Bronchial epithelial cell (primary cell): ENCODE measurements at regions not wholly inside any gene's neighbourhood (a gene's known extent, or its start where the extent isn't known, plus 50 kb on each side); places are given as distances from the start of the nearest gene placed in this dataset.

Experiments used
- DNase-seq: peaks from one replicate; pipeline ENCODE4 v3.0.0-alpha.2; 2010; ENCODE audit warnings: low read depth
- FAIRE-seq: peaks from 2 replicates; lab custom pipeline; 2011; peaks lifted over from hg19 to GRCh38; lab: Jason Lieb, UNC
- H3K27me3 ChIP-seq: 2 replicates; pipeline ENCODE4 v1.5.1; 2011; ENCODE audit warnings: low read length; ENCODE audit not compliant: control insufficient read depth, insufficient read depth
- H3K36me3 ChIP-seq: 2 replicates; pipeline ENCODE4 v1.5.1; 2011; ENCODE audit warnings: low read length; ENCODE audit not compliant: control insufficient read depth, insufficient read depth
- H3K4me3 ChIP-seq: 2 replicates; pipeline ENCODE4 v1.5.1; 2011; ENCODE audit warnings: mild to moderate bottlenecking, low read depth, low read length, control low read depth
- TF ChIP-seq, protein P1 (sequence below): IDR thresholded peaks from 2 replicates; pipeline ENCODE4 v1.5.1; 2011; ENCODE audit warnings: mild to moderate bottlenecking, moderate library complexity, low read length, control low read depth, inconsistent platforms; ENCODE audit not compliant: insufficient read depth, severe bottlenecking

- no peak overlapping the region for H3K4me3 ChIP-seq
- FAIRE-seq (no peak), DNase-seq (no peak)
- no peaks in the 10 kb centered on the region for H3K36me3 ChIP-seq
- TF ChIP-seq, protein P1, sequence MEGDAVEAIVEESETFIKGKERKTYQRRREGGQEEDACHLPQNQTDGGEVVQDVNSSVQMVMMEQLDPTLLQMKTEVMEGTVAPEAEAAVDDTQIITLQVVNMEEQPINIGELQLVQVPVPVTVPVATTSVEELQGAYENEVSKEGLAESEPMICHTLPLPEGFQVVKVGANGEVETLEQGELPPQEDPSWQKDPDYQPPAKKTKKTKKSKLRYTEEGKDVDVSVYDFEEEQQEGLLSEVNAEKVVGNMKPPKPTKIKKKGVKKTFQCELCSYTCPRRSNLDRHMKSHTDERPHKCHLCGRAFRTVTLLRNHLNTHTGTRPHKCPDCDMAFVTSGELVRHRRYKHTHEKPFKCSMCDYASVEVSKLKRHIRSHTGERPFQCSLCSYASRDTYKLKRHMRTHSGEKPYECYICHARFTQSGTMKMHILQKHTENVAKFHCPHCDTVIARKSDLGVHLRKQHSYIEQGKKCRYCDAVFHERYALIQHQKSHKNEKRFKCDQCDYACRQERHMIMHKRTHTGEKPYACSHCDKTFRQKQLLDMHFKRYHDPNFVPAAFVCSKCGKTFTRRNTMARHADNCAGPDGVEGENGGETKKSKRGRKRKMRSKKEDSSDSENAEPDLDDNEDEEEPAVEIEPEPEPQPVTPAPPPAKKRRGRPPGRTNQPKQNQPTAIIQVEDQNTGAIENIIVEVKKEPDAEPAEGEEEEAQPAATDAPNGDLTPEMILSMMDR, result no peak
- no peaks in the 10 kb centered on the region for H3K27me3 ChIP-seq
Observed at GRCh38 chr2:103962670-103963069, 891.2 kb upstream of the POU3F3 start.

DNA sequence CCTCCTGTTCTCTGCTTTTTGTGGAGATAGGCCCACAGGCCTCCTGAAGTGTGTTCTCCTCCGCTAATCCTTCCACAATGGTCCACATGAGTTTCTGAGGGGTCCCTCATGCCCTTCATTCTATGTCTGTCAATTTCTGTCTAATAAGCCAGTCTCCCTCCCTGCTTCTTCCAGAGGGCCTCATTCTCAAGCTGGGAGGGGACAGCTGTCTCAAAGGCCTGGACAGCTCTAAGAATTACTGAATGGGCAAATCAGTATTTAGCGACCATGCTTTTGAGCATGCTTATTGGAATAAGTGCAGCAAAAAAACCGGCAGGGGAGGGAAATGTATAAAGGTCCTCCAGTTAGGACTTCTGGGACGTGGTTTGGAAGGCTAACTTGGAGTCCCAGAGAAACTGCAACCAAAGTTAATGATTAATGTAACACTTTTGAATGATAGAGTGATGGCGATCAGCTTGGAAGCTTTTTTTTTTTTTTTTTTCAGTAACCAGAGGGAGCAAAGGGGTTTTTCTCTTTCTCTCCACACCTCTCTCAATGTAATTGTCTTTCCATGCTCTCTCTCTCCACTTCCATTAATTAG is 890.7 kb upstream of the POU3F3 start:
- TF ChIP-seq, protein P1, result no peak
- DNase-seq (no peak), FAIRE-seq (no peak)
- H3K27me3 ChIP-seq, result no peaks in the 10 kb centered on the region
- H3K4me3 ChIP-seq, result no peak overlapping the region
- no peaks in the 10 kb centered on the region for H3K36me3 ChIP-seq

GRCh38 chr2:103977241-103977640 is 876.7 kb upstream of the POU3F3 start:
- Histone ChIP-seq H3K4me3 (no peak overlapping the region), H3K27me3 (no peaks in the 10 kb centered on the region), H3K36me3 (no peaks in the 10 kb centered on the region)
- no peak for DNase-seq
- no peak for FAIRE-seq
- TF ChIP-seq, protein P1, result no peak

DNA sequence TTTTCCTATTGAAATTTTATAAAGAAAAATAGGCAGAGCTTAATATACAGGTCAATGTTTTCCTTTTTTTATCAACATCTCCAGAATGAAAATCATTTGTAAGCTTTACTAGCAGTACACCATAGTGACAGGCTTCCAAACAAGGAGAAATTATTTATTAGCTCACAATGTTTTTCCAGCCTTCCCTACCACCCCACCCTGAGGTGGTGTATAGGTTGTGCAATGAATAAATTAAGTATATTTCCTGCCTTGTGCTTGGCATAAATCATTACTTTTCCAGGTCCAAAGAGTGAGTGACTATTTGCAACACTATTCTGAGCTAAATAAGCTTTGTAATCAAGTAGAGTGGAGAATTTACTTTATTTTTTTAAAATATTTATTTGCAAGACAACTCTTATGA is 876.2 kb upstream of the POU3F3 start:
- H3K36me3 ChIP-seq, result no peaks in the 10 kb centered on the region
- no peak for DNase-seq
- no peak overlapping the region for H3K4me3 ChIP-seq
- no peak for FAIRE-seq
- H3K27me3 ChIP-seq, result no peaks in the 10 kb centered on the region
- TF ChIP-seq, protein P1, result no peak

DNA sequence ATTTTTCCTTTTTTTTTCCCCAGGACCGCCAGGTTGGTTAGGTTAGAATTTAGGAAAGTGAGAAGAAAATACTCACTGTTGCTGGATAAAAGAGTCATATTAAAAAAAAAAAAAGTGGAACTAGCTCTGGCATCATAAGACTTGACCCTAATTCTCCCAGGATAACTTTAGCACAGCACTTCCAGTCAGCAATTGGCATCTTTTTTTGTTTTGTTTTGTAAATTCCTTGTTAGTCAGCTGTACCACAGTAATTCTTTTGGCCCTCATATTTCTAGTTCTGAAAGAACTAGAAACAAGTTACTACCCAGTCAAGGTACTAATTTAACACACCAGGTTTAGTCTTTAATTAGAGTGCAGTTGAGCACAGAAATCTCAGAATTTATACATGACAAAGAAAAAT is 873.5 kb upstream of the POU3F3 start:
- FAIRE-seq, result no peak
- TF ChIP-seq, protein P1, result no peak
- DNase-seq, result no peak
- Histone ChIP-seq H3K36me3 (no peaks in the 10 kb centered on the region), H3K4me3 (no peak overlapping the region), H3K27me3 (no peaks in the 10 kb centered on the region)

- TF ChIP-seq, protein P1, result no peak
- H3K27me3 ChIP-seq, result no peaks in the 10 kb centered on the region
- FAIRE-seq, result no peak
- no peak for DNase-seq
- H3K4me3 ChIP-seq, result no peak overlapping the region
- H3K36me3 ChIP-seq, result no peaks in the 10 kb centered on the region
Observed at GRCh38 chr2:103982691-103983090, 871.2 kb upstream of the POU3F3 start.
